ENCODE measurements at regions not wholly inside any gene's neighbourhood (a gene's known extent, or its start where the extent isn't known, plus 50 kb on each side); places are given as distances from the start of the nearest gene placed in this dataset.
"Not testable (repeated sequence)": the region's sequence is repeated elsewhere in the genome, so short reads cannot be mapped to it uniquely, and the experiment has no call there.

DNA sequence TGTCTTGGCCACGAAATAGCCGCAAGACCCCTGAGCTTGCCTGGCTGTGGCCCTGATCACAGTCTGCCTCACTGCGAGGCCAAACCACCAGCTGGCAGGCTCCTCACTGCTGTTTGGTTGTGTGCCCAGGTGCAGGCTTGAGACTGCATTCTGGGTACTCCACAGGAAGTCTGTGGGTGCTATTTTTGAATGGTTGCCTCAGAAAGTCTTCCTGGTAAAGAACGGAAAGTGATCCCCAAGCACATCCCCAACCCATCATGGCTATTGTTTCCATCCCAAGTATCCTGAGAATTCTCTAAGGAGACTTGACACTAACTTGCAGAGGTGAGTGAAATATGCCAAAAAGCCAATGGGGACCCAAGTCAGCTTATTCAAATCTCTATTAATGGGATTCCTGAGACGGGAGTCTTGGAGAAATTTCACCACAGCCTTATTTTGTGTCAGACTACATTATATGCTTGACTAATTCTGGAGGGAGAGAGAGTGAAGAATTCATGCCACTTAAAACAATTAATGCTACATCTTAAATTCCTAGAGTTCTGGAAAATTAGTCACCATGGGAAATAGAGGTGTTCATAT lies 170.9 kb downstream of the RAMP3 start:
- H3K9me3 ChIP-seq (replicated peaks), result peaks cover 10% of the 10 kb centered on the region
- no peak for DNase-seq
- H3K27ac ChIP-seq (replicated peaks), result no peak overlapping the region
- H3K4me3 ChIP-seq, result no peak overlapping the region
- TF ChIP-seq, protein P1, sequence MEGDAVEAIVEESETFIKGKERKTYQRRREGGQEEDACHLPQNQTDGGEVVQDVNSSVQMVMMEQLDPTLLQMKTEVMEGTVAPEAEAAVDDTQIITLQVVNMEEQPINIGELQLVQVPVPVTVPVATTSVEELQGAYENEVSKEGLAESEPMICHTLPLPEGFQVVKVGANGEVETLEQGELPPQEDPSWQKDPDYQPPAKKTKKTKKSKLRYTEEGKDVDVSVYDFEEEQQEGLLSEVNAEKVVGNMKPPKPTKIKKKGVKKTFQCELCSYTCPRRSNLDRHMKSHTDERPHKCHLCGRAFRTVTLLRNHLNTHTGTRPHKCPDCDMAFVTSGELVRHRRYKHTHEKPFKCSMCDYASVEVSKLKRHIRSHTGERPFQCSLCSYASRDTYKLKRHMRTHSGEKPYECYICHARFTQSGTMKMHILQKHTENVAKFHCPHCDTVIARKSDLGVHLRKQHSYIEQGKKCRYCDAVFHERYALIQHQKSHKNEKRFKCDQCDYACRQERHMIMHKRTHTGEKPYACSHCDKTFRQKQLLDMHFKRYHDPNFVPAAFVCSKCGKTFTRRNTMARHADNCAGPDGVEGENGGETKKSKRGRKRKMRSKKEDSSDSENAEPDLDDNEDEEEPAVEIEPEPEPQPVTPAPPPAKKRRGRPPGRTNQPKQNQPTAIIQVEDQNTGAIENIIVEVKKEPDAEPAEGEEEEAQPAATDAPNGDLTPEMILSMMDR (IDR thresholded peaks at IDR 0.05; ENCODE audit: borderline replicate concordance), result no peak
- intact Hi-C loops (cut with micrococcal nuclease), result no loop called here
- H3K36me3 ChIP-seq, result no peaks in the 10 kb centered on the region
- peaks cover 6% of the 10 kb centered on the region for H3K27me3 ChIP-seq (ENCODE audit: low read depth)
- H3K4me1 ChIP-seq, result peaks cover 12% of the 10 kb centered on the region

DNA sequence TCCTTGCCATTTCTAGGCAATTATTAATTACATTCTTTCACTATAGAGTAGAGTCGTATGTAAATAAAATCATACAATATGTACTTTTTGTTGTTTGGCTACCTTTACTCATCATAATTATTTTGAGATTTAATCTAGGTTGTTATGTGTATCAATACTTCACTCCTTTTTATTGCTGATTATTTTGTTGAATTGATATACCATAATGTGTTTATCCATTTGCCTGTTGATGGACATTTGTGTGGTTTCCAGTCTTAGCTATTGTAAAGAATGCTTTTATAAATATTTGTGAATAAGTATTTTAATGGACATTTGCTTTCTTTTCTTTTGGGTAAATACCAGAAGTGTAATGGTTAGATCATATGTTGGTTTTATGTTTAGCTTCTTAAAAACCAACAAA lies 174.0 kb downstream of the RAMP3 start:
- Histone ChIP-seq H3K27ac (replicated peaks) (no peak overlapping the region), H3K36me3 (no peaks in the 10 kb centered on the region), H3K9me3 (replicated peaks) (peaks cover 33% of the 10 kb centered on the region), H3K27me3 (ENCODE audit: low read depth) (peaks cover 8% of the 10 kb centered on the region), H3K4me3 (no peak overlapping the region), H3K4me1 (peaks cover 12% of the 10 kb centered on the region)
- TF ChIP-seq, protein P1 (IDR thresholded peaks at IDR 0.05; ENCODE audit: borderline replicate concordance), result no peak
- intact Hi-C loops (cut with micrococcal nuclease), result no loop called here
- no peak for DNase-seq

- H3K9me3 ChIP-seq (replicated peaks), result peaks cover 36% of the 10 kb centered on the region
- H3K36me3 ChIP-seq; H3K27me3 ChIP-seq (ENCODE audit: low read depth); H3K27ac ChIP-seq (replicated peaks); intact Hi-C loops (cut with micrococcal nuclease); H3K4me3 ChIP-seq; DNase-seq; H3K4me1 ChIP-seq: not testable (repeated sequence)
Observed at GRCh38 chr7:45335024-45335423, 177.4 kb downstream of the RAMP3 start.

- no peaks in the 10 kb centered on the region for H3K27me3 ChIP-seq (ENCODE audit: low read depth)
- no peak overlapping the region for H3K27ac ChIP-seq (replicated peaks)
- no peaks in the 10 kb centered on the region for H3K4me1 ChIP-seq
- H3K36me3 ChIP-seq, result no peaks in the 10 kb centered on the region
- TF ChIP-seq, protein P1 (IDR thresholded peaks at IDR 0.05; ENCODE audit: borderline replicate concordance), result no peak
- intact Hi-C loops (cut with micrococcal nuclease), result no loop called here
- no peak for DNase-seq
- H3K4me3 ChIP-seq, result no peak overlapping the region
- no peaks in the 10 kb centered on the region for H3K9me3 ChIP-seq (replicated peaks)
Observed at GRCh38 chr7:45342236-45342635, 184.6 kb downstream of the RAMP3 start.

- no peaks in the 10 kb centered on the region for H3K36me3 ChIP-seq
- intact Hi-C loops (cut with micrococcal nuclease), result no loop called here
- TF ChIP-seq, protein P1 (IDR thresholded peaks at IDR 0.05; ENCODE audit: borderline replicate concordance), result no peak
- H3K9me3 ChIP-seq (replicated peaks), result no peaks in the 10 kb centered on the region
- H3K27me3 ChIP-seq (ENCODE audit: low read depth), result no peaks in the 10 kb centered on the region
- DNase-seq, result no peak
- no peak overlapping the region for H3K4me3 ChIP-seq
- H3K27ac ChIP-seq (replicated peaks), result no peak overlapping the region
- H3K4me1 ChIP-seq, result no peaks in the 10 kb centered on the region
Observed at GRCh38 chr7:45343746-45344145, 186.2 kb downstream of the RAMP3 start.

DNA sequence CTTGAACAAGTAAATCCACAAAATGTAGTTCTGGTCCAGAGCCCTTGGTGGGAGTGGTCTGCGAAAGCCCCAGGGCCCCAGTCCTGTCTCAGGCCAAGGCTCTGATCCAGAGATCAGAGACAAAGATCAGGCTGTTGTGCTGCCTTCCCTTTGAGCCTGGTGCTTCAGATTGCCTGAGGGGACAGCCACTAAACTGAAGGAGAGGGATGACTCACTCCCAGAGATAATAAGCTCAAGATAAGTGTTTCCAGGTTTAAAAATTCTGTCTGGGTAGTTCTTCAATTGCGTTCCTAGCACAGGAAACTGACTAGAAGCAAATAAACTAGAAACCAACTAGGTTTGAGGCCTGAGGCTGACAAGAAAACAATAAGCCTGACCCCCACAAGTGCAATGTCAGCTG lies 190.2 kb downstream of the RAMP3 start:
- TF ChIP-seq, protein P1 (IDR thresholded peaks at IDR 0.05; ENCODE audit: borderline replicate concordance), result no peak
- H3K4me1 ChIP-seq, result no peaks in the 10 kb centered on the region
- H3K4me3 ChIP-seq, result no peak overlapping the region
- H3K36me3 ChIP-seq, result no peaks in the 10 kb centered on the region
- no peaks in the 10 kb centered on the region for H3K27me3 ChIP-seq (ENCODE audit: low read depth)
- no peak for DNase-seq
- H3K9me3 ChIP-seq (replicated peaks), result no peaks in the 10 kb centered on the region
- intact Hi-C loops (cut with micrococcal nuclease), result no loop called here
- no peak overlapping the region for H3K27ac ChIP-seq (replicated peaks)

All from left ventricle myocardium inferior (tissue), 1 donor.